Gastroesophageal sphincter (tissue), 3 donors: ENCODE measurements at regions not wholly inside any gene's neighbourhood (a gene's known extent, or its start where the extent isn't known, plus 50 kb on each side); places are given as distances from the start of the nearest gene placed in this dataset.

ENCODE experiments used
- EP300 ChIP-seq: sonication (generic); formaldehyde crosslinking; IDR thresholded peaks from one replicate; pipeline ENCODE4 v1.6.1; 2017; ENCODE audit warnings: antibody characterized with exemption, mild to moderate bottlenecking
- POLR2A ChIP-seq, 2 donors: fragments of 450-650 bp; IDR thresholded peaks; one replicate each; pipeline ENCODE4 v1.6.1; 2017; ENCODE audit warnings: antibody characterized with exemption in 2 of 2, mild to moderate bottlenecking in 2 of 2, moderate library complexity in 1 of 2
- POLR2AphosphoS5 ChIP-seq: sonication (generic); formaldehyde crosslinking; IDR thresholded peaks from one replicate; pipeline ENCODE4 v1.6.1; 2017; ENCODE audit warnings: antibody characterized with exemption
- TF ChIP-seq, protein P1 (sequence below), 4 experiments: fragments of 200-600 bp in 2 of 4; fragments of 450-650 bp in 2 of 4; sonication (generic) in 1 of 4; IDR thresholded peaks; one replicate each; pipeline ENCODE4 v1.5.1; 2017 to 2019; ENCODE audit warnings: antibody characterized with exemption in 4 of 4, mild to moderate bottlenecking in 2 of 4, moderate library complexity in 2 of 4

DNA sequence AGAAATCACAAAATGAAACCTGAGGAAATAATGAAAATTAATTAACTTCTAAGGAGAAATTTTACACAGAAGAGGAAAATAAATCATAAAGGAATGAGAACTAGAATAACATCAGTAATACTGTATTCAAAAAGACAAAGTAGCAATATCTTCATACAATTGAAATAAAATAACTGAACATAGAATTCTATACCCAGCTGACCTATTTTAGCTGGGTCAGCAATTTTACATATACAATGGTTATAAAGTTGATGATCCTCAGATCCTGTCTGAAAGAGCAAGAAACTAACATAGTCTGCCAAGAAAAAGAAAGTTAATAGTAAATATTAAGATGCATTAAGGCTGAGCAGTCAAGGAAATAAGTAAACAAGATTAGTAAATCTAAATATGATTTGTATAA is 93.0 kb upstream of the P3H2 start:
- TF ChIP-seq, protein P1, sequence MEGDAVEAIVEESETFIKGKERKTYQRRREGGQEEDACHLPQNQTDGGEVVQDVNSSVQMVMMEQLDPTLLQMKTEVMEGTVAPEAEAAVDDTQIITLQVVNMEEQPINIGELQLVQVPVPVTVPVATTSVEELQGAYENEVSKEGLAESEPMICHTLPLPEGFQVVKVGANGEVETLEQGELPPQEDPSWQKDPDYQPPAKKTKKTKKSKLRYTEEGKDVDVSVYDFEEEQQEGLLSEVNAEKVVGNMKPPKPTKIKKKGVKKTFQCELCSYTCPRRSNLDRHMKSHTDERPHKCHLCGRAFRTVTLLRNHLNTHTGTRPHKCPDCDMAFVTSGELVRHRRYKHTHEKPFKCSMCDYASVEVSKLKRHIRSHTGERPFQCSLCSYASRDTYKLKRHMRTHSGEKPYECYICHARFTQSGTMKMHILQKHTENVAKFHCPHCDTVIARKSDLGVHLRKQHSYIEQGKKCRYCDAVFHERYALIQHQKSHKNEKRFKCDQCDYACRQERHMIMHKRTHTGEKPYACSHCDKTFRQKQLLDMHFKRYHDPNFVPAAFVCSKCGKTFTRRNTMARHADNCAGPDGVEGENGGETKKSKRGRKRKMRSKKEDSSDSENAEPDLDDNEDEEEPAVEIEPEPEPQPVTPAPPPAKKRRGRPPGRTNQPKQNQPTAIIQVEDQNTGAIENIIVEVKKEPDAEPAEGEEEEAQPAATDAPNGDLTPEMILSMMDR (IDR thresholded peaks at IDR 0.05): no peak
- TF ChIP-seq EP300 (no peak), POLR2A (IDR thresholded peaks at IDR 0.05) (no peak), POLR2AphosphoS5 (no peak)
